COLO668 (cell line): ENCODE measurements at regions not wholly inside any gene's neighbourhood (a gene's known extent, or its start where the extent isn't known, plus 50 kb on each side); places are given as distances from the start of the nearest gene placed in this dataset.

Source experiments
- DNase-seq: peaks from one replicate; lab custom pipeline; 2025; ENCODE audit not compliant: unreplicated experiment; lab: John Stamatoyannopoulos, UW

GRCh38 chr9:134271338-134272301 lies 54.6 kb upstream of the RXRA start:
- no peak for DNase-seq

- DNase-seq = no peak
Measured at GRCh38 chr9:134272302-134273023, 53.8 kb upstream of the RXRA start.

GRCh38 chr9:134273647-134274046 lies 52.6 kb upstream of the RXRA start:
- no peak for DNase-seq

GRCh38 chr9:134275375-134275774 lies 50.9 kb upstream of the RXRA start:
- DNase-seq = no peak

- DNase-seq = no peak
Measured at GRCh38 chr9:134276453-134277245, 49.6 kb upstream of the RXRA start.
